IMR-90 (cell line): ENCODE measurements at regions not wholly inside any gene's neighbourhood (a gene's known extent, or its start where the extent isn't known, plus 50 kb on each side); places are given as distances from the start of the nearest gene placed in this dataset.

Source experiments
- ATAC-seq: fragments of 200-7000 bp; cut with Tn5 transposase; 2 replicates; pipeline ENCODE4 v1.9.1; 2020; ENCODE audit warnings: low read depth, mild to moderate bottlenecking, moderate library complexity
- BruUV-seq: library from RNA; stranded (reverse); fragments of 400-500 nt; replicated peaks from 2 replicates; lab custom pipeline; 2021; lab: Mats Ljungman, UMichigan
- CTCF ChIA-PET: fragments of 300-600 bp; formaldehyde crosslinking; extraction: SDS; loops from one replicate; lab custom pipeline; 2021; ENCODE audit warnings: antibody characterized with exemption; lab: Yijun Ruan, JAX
- POLR2A ChIA-PET: fragments of 300-600 bp; sonication (Branson Sonifier 250); formaldehyde crosslinking; loops from one replicate; lab custom pipeline; 2022; ENCODE audit warnings: antibody characterized with exemption; ENCODE audit not compliant: unreplicated experiment; lab: Charles Lee
- DNase-seq: peaks from one replicate; pipeline ENCODE4 v3.0.0; 2013
- H2AFZ ChIP-seq: replicated peaks from 2 replicates; pipeline ENCODE3; 2013; ENCODE audit warnings: low read length, mild to moderate bottlenecking; ENCODE audit not compliant: poor library complexity
- H2AK5ac ChIP-seq: 2 replicates; pipeline ENCODE4 v1.6.1; 2013; ENCODE audit warnings: low read depth, low read length, inconsistent platforms
- H2AK9ac ChIP-seq: replicated peaks from 2 replicates; pipeline ENCODE3; 2013; ENCODE audit warnings: mild to moderate bottlenecking, low read depth, low read length, moderate library complexity; ENCODE audit not compliant: poor library complexity
- H2BK120ac ChIP-seq: 2 replicates; pipeline ENCODE4 v1.6.1; 2013; ENCODE audit warnings: low read depth, low read length, inconsistent platforms
- H2BK15ac ChIP-seq: 3 replicates; pipeline ENCODE4 v1.6.1; 2013; ENCODE audit warnings: low read depth, low read length, inconsistent platforms
- H2BK20ac ChIP-seq: 2 replicates; pipeline ENCODE4 v1.6.1; 2013; ENCODE audit warnings: low read depth, mild to moderate bottlenecking, inconsistent platforms, low read length, moderate library complexity
- H2BK5ac ChIP-seq: 2 replicates; pipeline ENCODE4 v1.6.1; 2013; ENCODE audit warnings: mild to moderate bottlenecking, low read depth, low read length, inconsistent platforms; ENCODE audit not compliant: poor library complexity, severe bottlenecking
- H3K14ac ChIP-seq: replicated peaks from 2 replicates; pipeline ENCODE4 v1.6.1; 2013; ENCODE audit warnings: low read depth, low read length, inconsistent platforms
- H3K18ac ChIP-seq: 2 replicates; pipeline ENCODE4 v1.6.1; 2013; ENCODE audit warnings: low read depth, low read length, control low read depth
- H3K23ac ChIP-seq: 2 replicates; pipeline ENCODE4 v1.6.1; 2013; ENCODE audit warnings: low read depth, low read length, inconsistent platforms
- H3K27ac ChIP-seq: 2 replicates; pipeline ENCODE4 v1.5.1; 2013; ENCODE audit warnings: mild to moderate bottlenecking, control low read depth, low read length; ENCODE audit not compliant: insufficient read depth
- H3K27me3 ChIP-seq: 2 replicates; pipeline ENCODE4 v1.6.1; 2013; ENCODE audit warnings: low read length; ENCODE audit not compliant: control insufficient read depth, insufficient read depth
- H3K36me3 ChIP-seq: 2 replicates; pipeline ENCODE4 v1.6.1; 2013; ENCODE audit warnings: low read length, mixed read lengths; ENCODE audit not compliant: control insufficient read depth, insufficient read depth
- H3K4ac ChIP-seq: 2 replicates; pipeline ENCODE4 v1.6.1; 2013; ENCODE audit warnings: low read depth, low read length, inconsistent platforms
- H3K4me1 ChIP-seq: 2 replicates; pipeline ENCODE4 v1.6.1; 2013; ENCODE audit warnings: low read length, mixed read lengths; ENCODE audit not compliant: control insufficient read depth, insufficient read depth
- H3K4me2 ChIP-seq: 2 replicates; pipeline ENCODE4 v1.6.1; 2013; ENCODE audit warnings: low read depth, mild to moderate bottlenecking, control low read depth, low read length, moderate library complexity
- H3K4me3 ChIP-seq: 2 replicates; pipeline ENCODE4 v1.5.1; 2013; ENCODE audit warnings: low read depth, mild to moderate bottlenecking, control low read depth, low read length, moderate library complexity; ENCODE audit not compliant: insufficient read depth
- H3K56ac ChIP-seq: 2 replicates; pipeline ENCODE4 v1.6.1; 2013; ENCODE audit warnings: low read length, inconsistent platforms; ENCODE audit not compliant: insufficient read depth; ENCODE audit errors: extremely low read depth
- H3K79me1 ChIP-seq, 2 experiments: 2 replicates each; pipeline ENCODE4 v1.6.1; 2013; ENCODE audit warnings: low read length in 2 of 2, inconsistent platforms in 1 of 2, low read depth in 1 of 2
- H3K9ac ChIP-seq: 2 replicates; pipeline ENCODE4 v1.6.1; 2013; ENCODE audit warnings: low read depth, low read length, control low read depth
- H3K9me1 ChIP-seq: 2 replicates; pipeline ENCODE4 v1.6.1; 2013; ENCODE audit warnings: low read length, inconsistent platforms; ENCODE audit not compliant: insufficient read depth
- H3K9me3 ChIP-seq: 2 replicates; pipeline ENCODE4 v1.6.1; 2013; ENCODE audit warnings: low read length; ENCODE audit not compliant: control insufficient read depth, insufficient read depth
- H4K20me1 ChIP-seq: 2 replicates; pipeline ENCODE4 v1.6.1; 2013; ENCODE audit warnings: low read length, inconsistent platforms; ENCODE audit not compliant: insufficient read depth
- H4K5ac ChIP-seq: 2 replicates; pipeline ENCODE4 v1.6.1; 2013; ENCODE audit warnings: mild to moderate bottlenecking, low read depth, low read length, control low read depth
- H4K8ac ChIP-seq, 2 experiments: 2 replicates each; pipeline ENCODE4 v1.6.1; 2013; ENCODE audit warnings: low read depth in 2 of 2, low read length in 2 of 2, control low read depth in 1 of 2, inconsistent platforms in 1 of 2
- H4K91ac ChIP-seq: 2 replicates; pipeline ENCODE4 v1.6.1; 2013; ENCODE audit warnings: low read depth, low read length, inconsistent platforms; ENCODE audit not compliant: insufficient read depth
- CEBPB ChIP-seq: IDR thresholded peaks from 2 replicates; pipeline ENCODE4 v1.6.1; 2012; ENCODE audit warnings: low read depth, low read length, improper control_type of control experiment
- CHD1 ChIP-seq: IDR thresholded peaks from 2 replicates; pipeline ENCODE4 v1.6.1; 2012; ENCODE audit warnings: low read depth, low read length, improper control_type of control experiment
- ELK1 ChIP-seq: fragments of 150-350 bp; IDR thresholded peaks from 2 replicates; pipeline ENCODE4 v1.6.1; 2016; ENCODE audit warnings: low read depth, mild to moderate bottlenecking, low read length, moderate library complexity, borderline replicate concordance
- FOS ChIP-seq: fragments of 150-350 bp; IDR thresholded peaks from 2 replicates; pipeline ENCODE4 v1.6.1; 2016; ENCODE audit warnings: low read depth, low read length
- MAFK ChIP-seq: IDR thresholded peaks from 2 replicates; pipeline ENCODE4 v1.6.1; 2012; ENCODE audit warnings: low read depth, low read length, improper control_type of control experiment
- MAZ ChIP-seq: IDR thresholded peaks from 2 replicates; pipeline ENCODE4 v1.6.1; 2012; ENCODE audit warnings: low read depth, mild to moderate bottlenecking, low read length, improper control_type of control experiment, moderate library complexity, borderline replicate concordance
- MXI1 ChIP-seq: IDR thresholded peaks from 2 replicates; pipeline ENCODE4 v1.6.1; 2012; ENCODE audit warnings: low read depth, mild to moderate bottlenecking, low read length, moderate library complexity, borderline replicate concordance
- NFE2L2 ChIP-seq: fragments of 150-350 bp; IDR thresholded peaks from 2 replicates; pipeline ENCODE4 v1.6.1; 2016; ENCODE audit warnings: low read depth, mild to moderate bottlenecking, low read length
- POLR2A ChIP-seq: IDR thresholded peaks from 2 replicates; pipeline ENCODE4 v1.6.1; 2012; ENCODE audit warnings: mild to moderate bottlenecking, low read depth, low read length
- RAD21 ChIP-seq: IDR thresholded peaks from 2 replicates; pipeline ENCODE4 v1.6.1; 2012; ENCODE audit warnings: low read length, improper control_type of control experiment
- RCOR1 ChIP-seq: IDR thresholded peaks from 2 replicates; pipeline ENCODE4 v1.6.1; 2012; ENCODE audit warnings: mild to moderate bottlenecking, low read length, improper control_type of control experiment; ENCODE audit not compliant: insufficient replicate concordance
- RFX5 ChIP-seq: IDR thresholded peaks from 2 replicates; pipeline ENCODE4 v1.8.0; 2012; ENCODE audit warnings: low read depth, mild to moderate bottlenecking, low read length, moderate library complexity
- SMC3 ChIP-seq: fragments of 150-350 bp; IDR thresholded peaks from 2 replicates; pipeline ENCODE4 v1.6.1; 2016; ENCODE audit warnings: low read depth, mild to moderate bottlenecking, antibody characterized with exemption, low read length, moderate library complexity
- USF2 ChIP-seq: fragments of 150-350 bp; IDR thresholded peaks from 2 replicates; pipeline ENCODE4 v1.6.1; 2017; ENCODE audit warnings: mild to moderate bottlenecking, antibody characterized with exemption, low read length, low read depth
- WGBS, 2 experiments: methylation state at CpG; one replicate each; pipeline versions ENCODE4 v1.1.5 to v1.1.7; 2013; ENCODE audit warnings: missing lambda C conversion rate in 2 of 2; ENCODE audit not compliant: insufficient read length in 1 of 2; ENCODE audit errors: extremely low coverage in 2 of 2; 5-methylcytosine and 5-hydroxymethylcytosine counted together
- dilution Hi-C: fragments of 300-500 bp; cut with HindIII; formaldehyde crosslinking; loops from one replicate; pipeline ENCODE4 v1.14.3; 2018; ENCODE audit warnings: low sequenced_read_pairs; ENCODE audit not compliant: unreplicated experiment
- in situ Hi-C: fragments of 300-500 bp; cut with MboI; formaldehyde crosslinking; loops from 3 replicates; pipeline ENCODE4 v1.14.3; 2019; ENCODE audit warnings: low sequenced_read_pairs, inconsistent platforms, mixed read lengths
- intact Hi-C: fragments of 100-400 bp; cut with micrococcal nuclease; formaldehyde crosslinking; loops from 2 replicates; pipeline ENCODE4 v1.10.0; 2022
- TF ChIP-seq, protein P1 (sequence below): conservative IDR thresholded peaks from 2 replicates; pipeline ENCODE4 v1.5.1; 2012; ENCODE audit warnings: mild to moderate bottlenecking, low read depth, low read length, improper control_type of control experiment

DNA sequence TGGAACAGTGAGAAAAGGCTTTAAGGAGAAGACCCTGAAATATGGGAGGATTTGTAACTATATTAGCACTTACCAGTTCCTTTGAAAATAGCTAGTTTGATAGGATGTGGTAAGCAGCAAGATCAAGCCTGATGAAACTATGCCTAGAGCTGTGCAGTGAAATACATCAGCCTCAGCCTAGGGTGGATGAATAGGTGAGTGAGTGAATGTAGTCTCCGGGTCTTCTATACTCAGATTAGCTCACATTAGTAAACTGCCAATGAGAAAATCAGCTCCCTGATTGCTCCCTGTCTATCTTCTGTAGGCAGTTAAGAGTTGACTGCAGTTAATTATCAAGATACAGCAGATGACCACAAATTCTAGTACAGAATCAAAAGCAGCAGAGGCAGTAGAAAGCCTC, 89.6 kb downstream of the ELAPOR2 start:
- ChIA-PET CTCF (no interaction called here), POLR2A (no interaction called here)
- intact Hi-C loops (no loop called here), in situ Hi-C loops (no loop called here), dilution Hi-C loops (no loop called here)
- no CpG with 5 or more reads among the region's 1 CpG for WGBS, 2 experiments
- no peak overlapping the region for H3K4me3 ChIP-seq
- no peak overlapping the region for H3K4me2 ChIP-seq
- H4K91ac ChIP-seq = no peak overlapping the region
- no TSS peak for BruUV-seq
- no peak overlapping the region for H3K4ac ChIP-seq
- ATAC-seq (no peak), DNase-seq (no peak)
- no peak overlapping the region for H2BK120ac ChIP-seq
- H2BK15ac ChIP-seq = no peak overlapping the region
- no peak overlapping the region for H3K18ac ChIP-seq
- no peaks in the 10 kb centered on the region for H3K9me1 ChIP-seq
- no peak overlapping the region for H3K9ac ChIP-seq
- no peak overlapping the region for H3K56ac ChIP-seq
- H3K14ac ChIP-seq = no peak overlapping the region
- no peak overlapping the region for H2BK20ac ChIP-seq
- no peak overlapping the region for H2AFZ ChIP-seq
- H3K27me3 ChIP-seq = no peaks in the 10 kb centered on the region
- H4K20me1 ChIP-seq = no peaks in the 10 kb centered on the region
- no peak overlapping the region for H2BK5ac ChIP-seq
- H3K36me3 ChIP-seq = no peaks in the 10 kb centered on the region
- no peak overlapping the region for H4K5ac ChIP-seq
- H3K23ac ChIP-seq = no peak overlapping the region
- no peak overlapping the region for H4K8ac ChIP-seq
- TF ChIP-seq MAFK (no peak), RCOR1 (no peak), POLR2A (no peak), CHD1 (no peak), ELK1 (no peak), RFX5 (no peak), USF2 (no peak), NFE2L2 (no peak), FOS (no peak), RAD21 (no peak), CEBPB (no peak), MXI1 (no peak), MAZ (no peak), SMC3 (no peak)
- TF ChIP-seq, protein P1, sequence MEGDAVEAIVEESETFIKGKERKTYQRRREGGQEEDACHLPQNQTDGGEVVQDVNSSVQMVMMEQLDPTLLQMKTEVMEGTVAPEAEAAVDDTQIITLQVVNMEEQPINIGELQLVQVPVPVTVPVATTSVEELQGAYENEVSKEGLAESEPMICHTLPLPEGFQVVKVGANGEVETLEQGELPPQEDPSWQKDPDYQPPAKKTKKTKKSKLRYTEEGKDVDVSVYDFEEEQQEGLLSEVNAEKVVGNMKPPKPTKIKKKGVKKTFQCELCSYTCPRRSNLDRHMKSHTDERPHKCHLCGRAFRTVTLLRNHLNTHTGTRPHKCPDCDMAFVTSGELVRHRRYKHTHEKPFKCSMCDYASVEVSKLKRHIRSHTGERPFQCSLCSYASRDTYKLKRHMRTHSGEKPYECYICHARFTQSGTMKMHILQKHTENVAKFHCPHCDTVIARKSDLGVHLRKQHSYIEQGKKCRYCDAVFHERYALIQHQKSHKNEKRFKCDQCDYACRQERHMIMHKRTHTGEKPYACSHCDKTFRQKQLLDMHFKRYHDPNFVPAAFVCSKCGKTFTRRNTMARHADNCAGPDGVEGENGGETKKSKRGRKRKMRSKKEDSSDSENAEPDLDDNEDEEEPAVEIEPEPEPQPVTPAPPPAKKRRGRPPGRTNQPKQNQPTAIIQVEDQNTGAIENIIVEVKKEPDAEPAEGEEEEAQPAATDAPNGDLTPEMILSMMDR = no peak
- no peaks in the 10 kb centered on the region for H3K9me3 ChIP-seq
- no peaks in the 10 kb centered on the region for H3K79me1 ChIP-seq
- H2AK9ac ChIP-seq = no peak overlapping the region
- H3K27ac ChIP-seq = no peak overlapping the region
- H2AK5ac ChIP-seq = no peak overlapping the region
- H3K4me1 ChIP-seq = no peaks in the 10 kb centered on the region
